NOMO-1 treated with DMSO at 0.1 percent for 48 hours (cell line): ENCODE measurements at regions not wholly inside any gene's neighbourhood (a gene's known extent, or its start where the extent isn't known, plus 50 kb on each side); places are given as distances from the start of the nearest gene placed in this dataset.
"Not testable (repeated sequence)": the region's sequence is repeated elsewhere in the genome, so short reads cannot be mapped to it uniquely, and the experiment has no call there.

Experiments used
- DNase-seq: peaks from one replicate; lab custom pipeline; 2025; ENCODE audit not compliant: unreplicated experiment; lab: John Stamatoyannopoulos, UW

GRCh38 chr2:12472265-12472664 lies 244.5 kb upstream of the TRIB2 start:
- not testable (repeated sequence) for DNase-seq

GRCh38 chr2:12478151-12479064 lies 238.3 kb upstream of the TRIB2 start:
- DNase-seq, result no peak

- DNase-seq, result peak; percentile 46
Measured at GRCh38 chr2:12479065-12479601, 237.6 kb upstream of the TRIB2 start.

GRCh38 chr2:12484536-12485115 lies 232.1 kb upstream of the TRIB2 start:
- no peak for DNase-seq

- no peak for DNase-seq
Measured at GRCh38 chr2:12486205-12487118, 230.3 kb upstream of the TRIB2 start.

- DNase-seq, result peak; percentile 23
Measured at GRCh38 chr2:12487253-12488004, 229.3 kb upstream of the TRIB2 start.

GRCh38 chr2:12488352-12489318 lies 228.1 kb upstream of the TRIB2 start:
- peak; percentile 5 for DNase-seq

GRCh38 chr2:12490641-12491040 lies 226.1 kb upstream of the TRIB2 start:
- no peak for DNase-seq

- not testable (repeated sequence) for DNase-seq
Measured at GRCh38 chr2:12492360-12492759, 224.4 kb upstream of the TRIB2 start.

- DNase-seq, result no peak
Measured at GRCh38 chr2:12493031-12493513, 223.7 kb upstream of the TRIB2 start.

GRCh38 chr2:12495247-12495868 lies 221.4 kb upstream of the TRIB2 start:
- no peak for DNase-seq

GRCh38 chr2:12498286-12498685 lies 218.4 kb upstream of the TRIB2 start:
- DNase-seq, result no peak

- no peak for DNase-seq
Measured at GRCh38 chr2:12498704-12499103, 218.0 kb upstream of the TRIB2 start.

GRCh38 chr2:12500899-12501298 lies 215.8 kb upstream of the TRIB2 start:
- DNase-seq, result no peak

GRCh38 chr2:12501469-12502158 lies 215.1 kb upstream of the TRIB2 start:
- peak; percentile 29 for DNase-seq

GRCh38 chr2:12502759-12503158 lies 214.0 kb upstream of the TRIB2 start:
- DNase-seq, result peak; percentile 32

GRCh38 chr2:12504443-12504842 lies 212.3 kb upstream of the TRIB2 start:
- peak; percentile 4 for DNase-seq

- no peak for DNase-seq
Measured at GRCh38 chr2:12506846-12507245, 209.9 kb upstream of the TRIB2 start.
